Natural killer cell (primary cell): ENCODE measurements at regions not wholly inside any gene's neighbourhood (a gene's known extent, or its start where the extent isn't known, plus 50 kb on each side); places are given as distances from the start of the nearest gene placed in this dataset.

Source experiments
- ATAC-seq, 3 donors: fragments of 150-1000 bp in 2 of 3; fragments of 200-7000 bp in 1 of 3; cut with Tn5 transposase; 1 replicate in 1 of 3; 2 replicates in 2 of 3; pipeline ENCODE4 v1.10.0; 2021; ENCODE audit warnings: mild to moderate bottlenecking in 2 of 3, moderate library complexity in 2 of 3
- DNase-seq, 2 donors: peaks; one replicate each; pipeline versions ENCODE4 v3.0.0 to v3.0.0-alpha.2; 2013 to 2021; ENCODE audit warnings: mixed read lengths in 1 of 2
- H3K27ac ChIP-seq: one replicate; pipeline ENCODE4 v1.5.1; 2013; ENCODE audit warnings: mild to moderate bottlenecking, low read length
- H3K27me3 ChIP-seq: one replicate; pipeline ENCODE4 v1.6.1; 2013; ENCODE audit warnings: low read length; ENCODE audit not compliant: control insufficient read depth, insufficient read depth
- H3K36me3 ChIP-seq: one replicate; pipeline ENCODE4 v1.6.1; 2013; ENCODE audit warnings: low read length; ENCODE audit not compliant: control insufficient read depth, insufficient read depth
- H3K4me1 ChIP-seq: one replicate; pipeline ENCODE4 v1.6.1; 2013; ENCODE audit warnings: low read length; ENCODE audit not compliant: control insufficient read depth, insufficient read depth
- H3K4me3 ChIP-seq: one replicate; pipeline ENCODE4 v1.5.1; 2013; ENCODE audit warnings: low read length
- H3K9me3 ChIP-seq: one replicate; pipeline ENCODE4 v1.6.1; 2013; ENCODE audit warnings: low read length; ENCODE audit not compliant: control insufficient read depth, insufficient read depth
- H3K27ac Mint-ChIP-seq, 2 donors: one replicate each; pipeline ENCODE4 v1.8.0; 2022; ENCODE audit warnings: mild to moderate bottlenecking in 2 of 2, mixed read lengths in 2 of 2, moderate library complexity in 1 of 2
- H3K27me3 Mint-ChIP-seq, 2 donors: one replicate each; pipeline ENCODE4 v1.8.0; 2022; ENCODE audit warnings: low read depth in 2 of 2, mixed read lengths in 2 of 2
- H3K36me3 Mint-ChIP-seq: one replicate; pipeline ENCODE4 v1.8.0; 2022; ENCODE audit warnings: mixed read lengths
- H3K4me1 Mint-ChIP-seq, 2 donors: one replicate each; pipeline ENCODE4 v1.8.0; 2022; ENCODE audit warnings: mixed read lengths in 2 of 2
- H3K4me3 Mint-ChIP-seq: one replicate; pipeline ENCODE4 v1.8.0; 2022; ENCODE audit warnings: mild to moderate bottlenecking, moderate library complexity, mixed read lengths
- H3K9me3 Mint-ChIP-seq, 2 donors: one replicate each; pipeline ENCODE4 v1.8.0; 2022; ENCODE audit warnings: mixed read lengths in 2 of 2
- CTCF ChIP-seq: fragments of 200-600 bp; IDR thresholded peaks from one replicate; pipeline ENCODE4 v1.8.0; 2022; ENCODE audit warnings: antibody characterized with exemption
- WGBS: methylation state at CpG from one replicate; pipeline ENCODE4 v1.1.7; 2013; ENCODE audit warnings: missing lambda C conversion rate; ENCODE audit not compliant: insufficient coverage; 5-methylcytosine and 5-hydroxymethylcytosine counted together
- intact Hi-C: fragments of 100-400 bp; cut with micrococcal nuclease; formaldehyde crosslinking; loops from one replicate; pipeline ENCODE4 v1.14.2; 2022

GRCh38 chr7:17427924-17428323, 129.5 kb downstream of the AHR start:
- no peak overlapping the region for H3K4me3 ChIP-seq
- no peak overlapping the region for H3K27ac ChIP-seq
- peaks cover 9% of the 10 kb centered on the region for H3K9me3 ChIP-seq
- no peaks in the 10 kb centered on the region for H3K4me1 ChIP-seq
- Mint-ChIP-seq H3K36me3 (peaks cover 7% of the 10 kb centered on the region), H3K4me1 (no peaks in the 10 kb centered on the region), H3K9me3 (peaks cover 2 to 4% of the 10 kb centered on the region in 2 donors), H3K27me3 (no peaks in the 10 kb centered on the region), H3K4me3 (no peak overlapping the region), H3K27ac (no peak overlapping the region)
- no peak for TF ChIP-seq CTCF
- intact Hi-C loops = no loop called here
- DNase-seq (no peak), ATAC-seq (no peak)
- H3K27me3 ChIP-seq = no peaks in the 10 kb centered on the region
- no peaks in the 10 kb centered on the region for H3K36me3 ChIP-seq

DNA sequence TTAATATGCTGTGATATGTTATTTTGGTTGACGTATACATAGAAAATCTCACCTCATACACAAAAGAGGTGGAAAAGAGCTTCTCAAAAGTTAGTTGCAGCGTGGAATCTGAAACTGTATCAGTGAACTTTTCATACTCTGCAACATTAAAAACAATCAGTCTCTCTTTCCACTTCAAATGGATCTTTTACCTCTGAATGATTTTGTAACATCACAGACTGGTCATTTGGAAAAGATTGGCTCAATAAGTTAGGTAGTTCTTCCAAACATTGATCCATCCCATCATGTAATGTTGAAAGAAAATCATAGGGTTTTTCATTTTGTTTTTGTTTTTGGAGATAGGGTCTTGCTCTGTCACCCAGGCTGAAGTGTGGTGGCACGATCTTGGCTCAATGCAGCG, 131.1 kb downstream of the AHR start:
- no peak overlapping the region for H3K27ac ChIP-seq
- intact Hi-C loops = no loop called here
- H3K27ac Mint-ChIP-seq = no peak overlapping the region
- peaks cover 9% of the 10 kb centered on the region for H3K9me3 ChIP-seq
- no peak for DNase-seq
- no peak overlapping the region for H3K4me3 Mint-ChIP-seq
- no peaks in the 10 kb centered on the region for H3K27me3 ChIP-seq
- WGBS = 89% methylated on average over 4 of the region's 4 CpGs
- H3K4me1 ChIP-seq = no peaks in the 10 kb centered on the region
- H3K27me3 Mint-ChIP-seq = no peaks in the 10 kb centered on the region
- peaks cover 7% of the 10 kb centered on the region for H3K36me3 Mint-ChIP-seq
- TF ChIP-seq CTCF = no peak
- H3K36me3 ChIP-seq = no peaks in the 10 kb centered on the region
- no peaks in the 10 kb centered on the region for H3K4me1 Mint-ChIP-seq
- peaks cover 2 to 4% of the 10 kb centered on the region in 2 donors for H3K9me3 Mint-ChIP-seq
- no peak overlapping the region for H3K4me3 ChIP-seq
- ATAC-seq = no peak

DNA sequence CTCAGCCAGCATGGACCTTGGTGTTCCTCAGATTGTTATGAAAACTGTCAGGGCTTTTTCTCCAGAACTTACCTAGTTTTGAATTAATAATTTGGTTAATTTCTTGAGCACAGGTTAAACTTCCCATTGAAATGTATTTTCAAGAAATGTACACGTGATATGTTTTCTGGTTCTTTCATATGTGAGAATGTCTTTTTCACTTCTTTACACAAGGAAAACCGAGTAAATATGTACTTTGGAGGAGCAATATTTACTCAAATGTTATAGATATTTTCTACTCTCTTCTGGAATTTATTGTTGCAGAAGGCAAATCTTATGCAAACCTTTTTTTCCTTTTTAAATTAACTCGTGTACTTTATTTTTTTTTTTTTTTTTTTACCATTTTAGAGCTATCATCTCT, 134.3 kb downstream of the AHR start:
- H3K36me3 Mint-ChIP-seq = peaks cover 6% of the 10 kb centered on the region

More for the DNA sequence above, 134.3 kb downstream of the AHR start:
- no peaks in the 10 kb centered on the region for H3K4me1 Mint-ChIP-seq
- Histone ChIP-seq H3K4me1 (no peaks in the 10 kb centered on the region), H3K27ac (no peak overlapping the region), H3K27me3 (no peaks in the 10 kb centered on the region), H3K4me3 (no peak overlapping the region), H3K36me3 (no peaks in the 10 kb centered on the region), H3K9me3 (peaks cover 8% of the 10 kb centered on the region)
- no peak for DNase-seq
- peaks cover 2 to 4% of the 10 kb centered on the region in 2 donors for H3K9me3 Mint-ChIP-seq
- no peak overlapping the region for H3K4me3 Mint-ChIP-seq
- H3K27me3 Mint-ChIP-seq = no peaks in the 10 kb centered on the region
- ATAC-seq = no peak
- TF ChIP-seq CTCF = no peak
- intact Hi-C loops = no loop called here
- H3K27ac Mint-ChIP-seq = no peak overlapping the region
- WGBS = no CpG with 5 or more reads among the region's 3 CpGs
